Stomach (tissue), 4 donors: ENCODE measurements at regions not wholly inside any gene's neighbourhood (a gene's known extent, or its start where the extent isn't known, plus 50 kb on each side); places are given as distances from the start of the nearest gene placed in this dataset.

Source experiments
- EP300 ChIP-seq: sonication (generic); formaldehyde crosslinking; IDR thresholded peaks from one replicate; pipeline ENCODE4 v1.6.1; 2017; ENCODE audit warnings: antibody characterized with exemption
- POLR2A ChIP-seq, 4 donors: fragments of 450-650 bp; IDR thresholded peaks; one replicate each; pipeline ENCODE4 v1.6.1; 2016; ENCODE audit warnings: antibody characterized with exemption in 4 of 4, control low read depth in 2 of 4, mild to moderate bottlenecking in 1 of 4, moderate library complexity in 1 of 4
- TF ChIP-seq, protein P1 (sequence below), 7 experiments: fragments of 450-650 bp in 4 of 7; fragments of 200-600 bp in 3 of 7; sonication (generic) in 3 of 7; IDR thresholded peaks; one replicate each; pipeline ENCODE4 v1.5.1; 2016 to 2019; ENCODE audit warnings: antibody characterized with exemption in 7 of 7, control low read depth in 2 of 7, mild to moderate bottlenecking in 1 of 7

DNA sequence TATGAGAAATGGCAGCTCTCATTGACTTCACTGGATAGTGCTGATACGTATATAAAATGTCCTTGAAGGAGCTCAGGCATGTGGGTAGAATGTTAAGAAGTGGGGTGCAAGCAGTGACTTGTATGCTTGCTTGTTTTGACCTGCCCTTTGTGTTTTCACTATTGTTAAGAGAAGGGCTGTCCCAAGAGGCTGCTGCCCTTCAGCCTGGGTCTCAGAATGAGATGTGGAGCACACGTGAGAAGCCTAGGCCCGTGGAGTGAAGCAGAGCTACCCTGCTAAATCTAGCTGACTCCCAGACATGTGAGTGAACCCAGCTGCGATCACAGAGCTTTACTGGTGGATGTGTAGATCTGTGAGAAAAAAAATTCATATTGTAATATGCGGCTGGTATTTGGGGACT lies 305.3 kb upstream of the RGS17 start:
- TF ChIP-seq, protein P1, sequence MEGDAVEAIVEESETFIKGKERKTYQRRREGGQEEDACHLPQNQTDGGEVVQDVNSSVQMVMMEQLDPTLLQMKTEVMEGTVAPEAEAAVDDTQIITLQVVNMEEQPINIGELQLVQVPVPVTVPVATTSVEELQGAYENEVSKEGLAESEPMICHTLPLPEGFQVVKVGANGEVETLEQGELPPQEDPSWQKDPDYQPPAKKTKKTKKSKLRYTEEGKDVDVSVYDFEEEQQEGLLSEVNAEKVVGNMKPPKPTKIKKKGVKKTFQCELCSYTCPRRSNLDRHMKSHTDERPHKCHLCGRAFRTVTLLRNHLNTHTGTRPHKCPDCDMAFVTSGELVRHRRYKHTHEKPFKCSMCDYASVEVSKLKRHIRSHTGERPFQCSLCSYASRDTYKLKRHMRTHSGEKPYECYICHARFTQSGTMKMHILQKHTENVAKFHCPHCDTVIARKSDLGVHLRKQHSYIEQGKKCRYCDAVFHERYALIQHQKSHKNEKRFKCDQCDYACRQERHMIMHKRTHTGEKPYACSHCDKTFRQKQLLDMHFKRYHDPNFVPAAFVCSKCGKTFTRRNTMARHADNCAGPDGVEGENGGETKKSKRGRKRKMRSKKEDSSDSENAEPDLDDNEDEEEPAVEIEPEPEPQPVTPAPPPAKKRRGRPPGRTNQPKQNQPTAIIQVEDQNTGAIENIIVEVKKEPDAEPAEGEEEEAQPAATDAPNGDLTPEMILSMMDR (IDR thresholded peaks at IDR 0.05): no peak
- TF ChIP-seq EP300 (no peak), POLR2A (IDR thresholded peaks at IDR 0.05) (no peak)
